Skeletal muscle satellite cell (primary cell): ENCODE measurements at regions not wholly inside any gene's neighbourhood (a gene's known extent, or its start where the extent isn't known, plus 50 kb on each side); places are given as distances from the start of the nearest gene placed in this dataset.

Experiments
- H3K27me3 ChIP-seq: 2 replicates; pipeline ENCODE4 v1.7.0; 2013; ENCODE audit warnings: low read length; ENCODE audit not compliant: control insufficient read depth, insufficient read depth
- H3K36me3 ChIP-seq: 2 replicates; pipeline ENCODE4 v1.7.0; 2013; ENCODE audit warnings: mild to moderate bottlenecking, control low read depth, low read length; ENCODE audit not compliant: insufficient read depth
- H3K4me1 ChIP-seq: 2 replicates; pipeline ENCODE4 v1.7.0; 2013; ENCODE audit warnings: low read length; ENCODE audit not compliant: control insufficient read depth, insufficient read depth
- H3K4me2 ChIP-seq: 2 replicates; pipeline ENCODE4 v1.7.0; 2013; ENCODE audit warnings: mild to moderate bottlenecking, low read length
- H3K4me3 ChIP-seq: 2 replicates; pipeline ENCODE4 v1.7.0; 2013; ENCODE audit warnings: low read length
- H3K9ac ChIP-seq: 2 replicates; pipeline ENCODE4 v1.7.0; 2013; ENCODE audit warnings: mild to moderate bottlenecking, low read depth, low read length, moderate library complexity
- H3K9me3 ChIP-seq: replicated peaks from 2 replicates; pipeline ENCODE4 v1.7.0; 2013; ENCODE audit warnings: mild to moderate bottlenecking, control low read depth, low read length

GRCh38 chr12:25835385-25835784, 123.1 kb upstream of the RASSF8 start:
- Histone ChIP-seq H3K27me3 (no peaks in the 10 kb centered on the region), H3K9me3 (no peaks in the 10 kb centered on the region), H3K9ac (no peak overlapping the region), H3K36me3 (no peaks in the 10 kb centered on the region), H3K4me3 (no peak overlapping the region), H3K4me1 (peaks cover 19% of the 10 kb centered on the region), H3K4me2 (no peak overlapping the region)

- Histone ChIP-seq H3K4me1 (peaks cover 25% of the 10 kb centered on the region), H3K9me3 (no peaks in the 10 kb centered on the region), H3K9ac (no peak overlapping the region), H3K4me3 (no peak overlapping the region), H3K4me2 (no peak overlapping the region), H3K36me3 (no peaks in the 10 kb centered on the region), H3K27me3 (no peaks in the 10 kb centered on the region)
These were observed 120.5 kb upstream of the RASSF8 start for GRCh38 chr12:25838007-25838406.

- H3K4me1 ChIP-seq = peaks cover 20% of the 10 kb centered on the region
- H3K9ac ChIP-seq = peak overlapping the region; percentile 45
- H3K9me3 ChIP-seq = no peaks in the 10 kb centered on the region
- H3K27me3 ChIP-seq = no peaks in the 10 kb centered on the region
- H3K4me3 ChIP-seq = no peak overlapping the region
- no peaks in the 10 kb centered on the region for H3K36me3 ChIP-seq
- H3K4me2 ChIP-seq = peak overlapping the region; percentile 64
These were observed 119.0 kb upstream of the RASSF8 start for GRCh38 chr12:25839470-25839869.

DNA sequence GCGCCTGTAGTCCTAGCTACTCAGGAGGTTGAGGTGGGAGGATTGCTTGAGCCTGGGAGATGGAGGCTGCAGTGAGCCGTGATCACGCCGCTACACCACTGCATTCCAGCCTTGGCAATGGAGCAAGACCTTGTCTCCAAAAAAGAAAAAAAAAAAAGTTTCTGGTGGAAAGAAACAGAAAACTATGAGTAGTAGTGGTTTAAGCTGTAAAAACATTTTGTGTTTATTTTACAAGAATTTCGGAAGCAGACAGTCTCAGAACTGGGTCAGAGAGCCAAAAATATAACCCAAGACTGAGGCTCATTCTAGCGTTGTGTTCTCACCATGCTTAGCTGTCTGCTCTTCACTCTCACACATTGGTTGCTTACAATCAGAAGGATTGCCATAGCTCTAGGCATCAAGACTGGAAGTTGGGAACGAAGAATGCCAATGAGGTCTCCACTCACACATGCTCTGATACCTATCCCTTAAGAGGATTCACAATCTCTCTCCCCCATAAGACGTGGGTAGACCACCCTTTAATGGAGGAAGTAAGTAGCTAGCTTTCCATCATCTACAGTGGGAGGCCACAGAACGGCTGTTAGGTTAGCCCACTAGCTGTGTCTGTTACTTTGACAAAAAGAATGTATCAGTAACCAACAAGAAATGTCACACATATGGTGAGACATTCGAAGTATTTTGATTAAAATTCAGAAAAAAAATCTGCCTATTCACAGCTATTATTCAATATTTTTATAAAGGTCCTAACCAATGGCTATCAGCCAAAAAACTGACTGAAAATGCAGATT, 117.6 kb upstream of the RASSF8 start:
- Histone ChIP-seq H3K9ac (no peak overlapping the region), H3K4me2 (no peak overlapping the region), H3K9me3 (no peaks in the 10 kb centered on the region), H3K36me3 (no peaks in the 10 kb centered on the region), H3K4me3 (no peak overlapping the region), H3K27me3 (no peaks in the 10 kb centered on the region), H3K4me1 (peaks cover 20% of the 10 kb centered on the region)

- Histone ChIP-seq H3K4me1 (peaks cover 20% of the 10 kb centered on the region), H3K4me2 (no peak overlapping the region), H3K9ac (no peak overlapping the region), H3K9me3 (no peaks in the 10 kb centered on the region), H3K4me3 (no peak overlapping the region), H3K27me3 (no peaks in the 10 kb centered on the region), H3K36me3 (no peaks in the 10 kb centered on the region)
These were observed 116.2 kb upstream of the RASSF8 start for GRCh38 chr12:25842254-25842653.

- Histone ChIP-seq H3K36me3 (no peaks in the 10 kb centered on the region), H3K9me3 (no peaks in the 10 kb centered on the region), H3K9ac (no peak overlapping the region), H3K27me3 (no peaks in the 10 kb centered on the region), H3K4me3 (no peak overlapping the region), H3K4me1 (peaks cover 20% of the 10 kb centered on the region), H3K4me2 (no peak overlapping the region)
These were observed 114.5 kb upstream of the RASSF8 start for GRCh38 chr12:25843976-25844375.

GRCh38 chr12:25845415-25845814, 113.1 kb upstream of the RASSF8 start:
- H3K4me2 ChIP-seq = no peak overlapping the region
- no peaks in the 10 kb centered on the region for H3K9me3 ChIP-seq
- no peaks in the 10 kb centered on the region for H3K36me3 ChIP-seq
- no peak overlapping the region for H3K4me3 ChIP-seq
- H3K9ac ChIP-seq = no peak overlapping the region
- peaks cover 6% of the 10 kb centered on the region for H3K4me1 ChIP-seq
- H3K27me3 ChIP-seq = no peaks in the 10 kb centered on the region

DNA sequence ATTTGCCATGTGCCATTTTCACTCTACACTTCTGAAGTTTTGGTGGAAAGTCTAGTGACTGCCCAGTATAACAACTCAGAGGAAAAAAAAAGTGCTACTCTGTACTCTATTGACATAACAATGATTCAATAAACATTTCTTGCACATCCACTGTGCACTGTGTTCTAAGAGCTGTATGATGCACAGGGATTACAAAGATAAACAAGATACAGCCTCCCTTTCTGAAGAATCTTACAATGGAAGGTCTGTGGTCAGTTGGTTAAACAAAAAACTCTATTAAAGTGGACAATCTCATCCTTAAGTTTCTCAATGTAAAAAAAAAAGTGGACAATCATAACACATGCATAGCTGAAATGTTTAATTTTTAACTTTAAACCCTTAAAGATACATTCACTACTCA, 105.7 kb upstream of the RASSF8 start:
- Histone ChIP-seq H3K9me3 (no peaks in the 10 kb centered on the region), H3K4me3 (no peak overlapping the region), H3K4me1 (peaks cover 6% of the 10 kb centered on the region), H3K27me3 (no peaks in the 10 kb centered on the region), H3K9ac (no peak overlapping the region), H3K4me2 (no peak overlapping the region), H3K36me3 (no peaks in the 10 kb centered on the region)

DNA sequence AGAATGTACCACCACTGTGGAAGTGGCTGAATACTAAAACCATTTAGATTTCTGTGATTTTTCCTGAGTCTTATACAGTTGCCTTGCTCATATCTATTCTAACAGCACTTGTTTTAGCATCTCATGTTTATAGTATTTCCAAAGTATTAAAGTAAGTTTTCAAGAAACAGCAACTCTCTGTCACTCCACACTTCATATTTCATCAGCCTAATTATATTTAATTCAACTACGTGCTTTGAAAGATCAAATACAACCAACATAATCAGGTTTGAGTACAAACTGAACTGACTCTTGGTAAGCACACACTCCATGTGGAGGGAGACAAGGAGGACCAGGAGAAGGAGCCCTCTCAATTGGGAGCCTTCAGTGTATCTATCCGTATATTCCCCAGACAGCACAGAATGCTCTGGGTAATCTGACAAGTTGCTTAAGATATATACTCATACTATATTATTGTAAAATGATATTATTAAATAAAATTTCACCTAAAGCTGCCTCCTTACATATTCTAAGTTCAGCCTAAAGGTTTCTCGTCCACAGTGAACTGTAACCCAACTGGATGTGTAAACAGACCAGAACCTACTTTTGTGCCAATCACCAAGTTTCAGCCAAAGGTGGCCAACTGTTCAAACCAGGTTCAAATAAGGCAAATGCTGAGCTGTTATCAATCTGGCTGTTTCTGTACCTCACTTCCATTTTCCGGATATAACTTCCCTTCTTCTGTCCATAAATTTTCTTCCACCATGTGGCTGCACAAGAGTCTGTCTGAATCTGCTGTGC, 105.0 kb upstream of the RASSF8 start:
- H3K4me2 ChIP-seq = no peak overlapping the region
- no peak overlapping the region for H3K9ac ChIP-seq
- H3K4me1 ChIP-seq = peaks cover 6% of the 10 kb centered on the region
- no peaks in the 10 kb centered on the region for H3K36me3 ChIP-seq
- H3K4me3 ChIP-seq = no peak overlapping the region
- no peaks in the 10 kb centered on the region for H3K27me3 ChIP-seq
- H3K9me3 ChIP-seq = no peaks in the 10 kb centered on the region

- Histone ChIP-seq H3K9me3 (no peaks in the 10 kb centered on the region), H3K4me3 (no peak overlapping the region), H3K27me3 (no peaks in the 10 kb centered on the region), H3K36me3 (no peaks in the 10 kb centered on the region), H3K9ac (no peak overlapping the region), H3K4me2 (no peak overlapping the region), H3K4me1 (peaks cover 6% of the 10 kb centered on the region)
These were observed 103.5 kb upstream of the RASSF8 start for GRCh38 chr12:25854991-25855390.

GRCh38 chr12:25855716-25856115, 102.8 kb upstream of the RASSF8 start:
- no peak overlapping the region for H3K4me2 ChIP-seq
- no peaks in the 10 kb centered on the region for H3K27me3 ChIP-seq
- no peak overlapping the region for H3K4me3 ChIP-seq
- no peaks in the 10 kb centered on the region for H3K36me3 ChIP-seq
- H3K9ac ChIP-seq = no peak overlapping the region
- no peaks in the 10 kb centered on the region for H3K9me3 ChIP-seq
- H3K4me1 ChIP-seq = peaks cover 6% of the 10 kb centered on the region

DNA sequence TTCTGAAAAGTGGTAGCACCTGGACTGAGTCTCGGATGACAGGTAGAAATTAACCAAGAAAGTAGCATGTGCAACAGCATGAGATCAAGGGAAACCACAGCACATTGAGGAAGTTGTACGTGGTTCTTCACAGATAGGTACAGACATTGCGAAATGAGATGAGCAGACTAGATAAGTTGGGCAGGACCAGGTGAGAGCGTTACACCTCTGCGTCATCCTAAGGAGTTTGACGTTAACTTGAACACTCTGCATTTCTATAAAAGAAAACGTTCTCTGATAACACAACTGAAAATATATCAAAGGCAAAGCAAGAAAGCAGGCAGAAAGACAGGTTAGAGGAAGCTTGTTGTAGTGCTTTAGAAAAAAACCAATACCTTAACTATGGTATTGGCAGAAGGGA, 98.5 kb upstream of the RASSF8 start:
- Histone ChIP-seq H3K4me2 (no peak overlapping the region), H3K36me3 (no peaks in the 10 kb centered on the region), H3K9me3 (no peaks in the 10 kb centered on the region), H3K4me1 (no peaks in the 10 kb centered on the region), H3K27me3 (no peaks in the 10 kb centered on the region), H3K9ac (no peak overlapping the region), H3K4me3 (no peak overlapping the region)
